HG02973 (cell line): ENCODE measurements at regions not wholly inside any gene's neighbourhood (a gene's known extent, or its start where the extent isn't known, plus 50 kb on each side); places are given as distances from the start of the nearest gene placed in this dataset.
"Not testable (repeated sequence)": the region's sequence is repeated elsewhere in the genome, so short reads cannot be mapped to it uniquely, and the experiment has no call there.

ENCODE experiments used
- ATAC-seq: cut with Tn5 transposase; IDR thresholded peaks from one replicate; pipeline ENCODE4 v1.9.1; 2021; ENCODE audit warnings: moderate library complexity; ENCODE audit not compliant: unreplicated experiment

GRCh38 chr1:199184180-199184579, 545.3 kb downstream of the PTPRC start:
- ATAC-seq: no peak

- ATAC-seq: no peak
Observed at GRCh38 chr1:199194862-199195261, 556.0 kb downstream of the PTPRC start.

- no peak for ATAC-seq
Observed at GRCh38 chr1:199197695-199198094, 558.9 kb downstream of the PTPRC start.

- ATAC-seq: no peak
Observed at GRCh38 chr1:199202331-199202730, 563.5 kb downstream of the PTPRC start.

- no peak for ATAC-seq
Observed at GRCh38 chr1:199204231-199204630, 565.4 kb downstream of the PTPRC start.

- no peak for ATAC-seq
Observed at GRCh38 chr1:199205740-199206441, 567.1 kb downstream of the PTPRC start.

GRCh38 chr1:199208847-199209246, 570.0 kb downstream of the PTPRC start:
- ATAC-seq: no peak

- ATAC-seq: no peak
Observed at GRCh38 chr1:199218065-199218464, 579.2 kb downstream of the PTPRC start.

- ATAC-seq: no peak
Observed at GRCh38 chr1:199218533-199218932, 579.7 kb downstream of the PTPRC start.

GRCh38 chr1:199220031-199220430, 581.2 kb downstream of the PTPRC start:
- ATAC-seq: no peak

- ATAC-seq: no peak
Observed at GRCh38 chr1:199221371-199222150, 582.7 kb downstream of the PTPRC start.

GRCh38 chr1:199223936-199224335, 585.1 kb downstream of the PTPRC start:
- ATAC-seq: no peak

GRCh38 chr1:199226163-199226562, 587.3 kb downstream of the PTPRC start:
- ATAC-seq: peak; percentile 83

GRCh38 chr1:199242147-199242546, 603.3 kb downstream of the PTPRC start:
- ATAC-seq: no peak

GRCh38 chr1:199242601-199243000, 603.8 kb downstream of the PTPRC start:
- no peak for ATAC-seq

GRCh38 chr1:199243423-199244061, 604.7 kb downstream of the PTPRC start:
- peak; percentile 99 for ATAC-seq

GRCh38 chr1:199245946-199246345, 607.1 kb downstream of the PTPRC start:
- no peak for ATAC-seq

- no peak for ATAC-seq
Observed at GRCh38 chr1:199246716-199247115, 607.9 kb downstream of the PTPRC start.

- ATAC-seq: no peak
Observed at GRCh38 chr1:199247891-199248290, 609.1 kb downstream of the PTPRC start.

GRCh38 chr1:199254040-199254439, 615.2 kb downstream of the PTPRC start:
- not testable (repeated sequence) for ATAC-seq

GRCh38 chr1:199261328-199261727, 622.5 kb downstream of the PTPRC start:
- no peak for ATAC-seq

- no peak for ATAC-seq
Observed at GRCh38 chr1:199264283-199264682, 625.4 kb downstream of the PTPRC start.
